HG03460 (cell line): ENCODE measurements at regions not wholly inside any gene's neighbourhood (a gene's known extent, or its start where the extent isn't known, plus 50 kb on each side); places are given as distances from the start of the nearest gene placed in this dataset.
"Not testable (repeated sequence)": the region's sequence is repeated elsewhere in the genome, so short reads cannot be mapped to it uniquely, and the experiment has no call there.

Experiments
- ATAC-seq: cut with Tn5 transposase; IDR thresholded peaks from one replicate; pipeline ENCODE4 v1.9.1; 2021; ENCODE audit not compliant: unreplicated experiment

DNA sequence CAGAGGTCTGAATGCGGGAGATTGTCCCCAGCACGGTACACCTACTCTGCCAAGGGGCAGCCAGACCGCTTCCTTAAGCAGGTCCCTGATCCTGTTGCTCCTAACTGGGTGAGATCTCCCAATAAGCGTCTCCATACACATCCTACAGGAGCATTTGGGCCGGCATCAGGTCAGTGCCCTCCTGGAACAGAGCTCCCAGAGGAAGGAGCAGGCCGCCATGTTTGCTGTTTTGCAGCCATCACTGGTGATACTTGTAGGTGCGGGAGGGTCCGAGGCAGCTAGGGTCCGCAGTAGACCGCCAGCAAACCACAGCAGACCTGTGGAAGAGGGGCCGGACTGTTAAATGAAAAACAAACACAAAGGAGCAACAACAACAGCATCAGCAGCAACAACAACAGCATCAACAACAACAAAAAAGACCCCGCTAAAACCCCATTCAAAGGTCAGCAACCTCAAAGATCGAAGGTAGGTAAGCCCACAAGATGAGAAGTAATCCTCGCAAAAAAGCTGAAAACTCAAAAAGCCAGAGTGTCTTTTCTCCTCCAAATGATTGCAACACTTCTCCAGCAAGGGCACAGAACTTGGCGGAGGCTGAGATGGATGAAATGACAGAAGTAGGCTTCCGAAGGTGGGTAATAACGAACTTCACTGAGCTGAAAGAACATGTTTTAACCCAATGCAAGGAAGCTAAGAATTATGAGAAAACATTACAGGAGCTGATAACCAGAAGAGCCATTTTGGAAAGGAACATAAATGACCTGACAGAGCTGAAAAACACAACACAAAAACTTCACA is 79.0 kb upstream of the CDH7 start:
- ATAC-seq, result no peak

DNA sequence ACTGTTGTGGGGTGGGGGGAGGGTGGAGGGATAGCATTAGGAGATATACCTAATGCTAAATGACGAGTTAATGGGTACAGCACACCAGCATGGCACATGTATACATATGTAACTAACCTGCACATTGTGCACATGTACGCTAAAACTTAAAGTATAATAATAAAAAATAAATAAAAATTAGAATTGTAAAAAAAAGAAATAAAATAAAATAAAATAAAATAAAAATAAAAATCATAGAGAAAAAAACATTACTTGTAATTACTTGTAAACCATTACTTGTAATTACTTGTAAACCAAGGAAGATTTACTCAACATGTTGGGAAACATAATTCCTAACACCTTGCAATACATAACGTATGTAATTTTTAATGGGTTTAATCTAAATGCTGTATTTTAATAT is 80.7 kb upstream of the CDH7 start:
- ATAC-seq, result not testable (repeated sequence)

DNA sequence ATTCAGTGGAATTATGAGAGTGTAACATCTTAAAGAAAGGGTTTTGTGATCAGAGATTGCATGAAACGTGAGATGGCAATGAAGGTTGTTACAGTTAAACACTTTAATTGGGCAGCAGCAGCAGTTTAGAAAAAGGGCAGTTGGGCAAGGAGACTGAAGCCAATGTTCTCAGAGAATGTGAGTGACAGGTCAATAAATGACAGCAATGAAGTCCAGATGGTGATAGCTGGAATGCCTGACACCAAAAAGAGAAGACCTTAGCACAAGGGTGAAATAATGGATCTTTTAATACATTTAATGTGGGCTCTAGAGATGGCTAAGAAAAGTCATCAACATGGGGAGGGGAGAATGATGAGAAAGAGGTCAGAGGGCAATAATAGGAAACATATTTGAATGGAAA is 89.4 kb upstream of the CDH7 start:
- ATAC-seq, result no peak

DNA sequence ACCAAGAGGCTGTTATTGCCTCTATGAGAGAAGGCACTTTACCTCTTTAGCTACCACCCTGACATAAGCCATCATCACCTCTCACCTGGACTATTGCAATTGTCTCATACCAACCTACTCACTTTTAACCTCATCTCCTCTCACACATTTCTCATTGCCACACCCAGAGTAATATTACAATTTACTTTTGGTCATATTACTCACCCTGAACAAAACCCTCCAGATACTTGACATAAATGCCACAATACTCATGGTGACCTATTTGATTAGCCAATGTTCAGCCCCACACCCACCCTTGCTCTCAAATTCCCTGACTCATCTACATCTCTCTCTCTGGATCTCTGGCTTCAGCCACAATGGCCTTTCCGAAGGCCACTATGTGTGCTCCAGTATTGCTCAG is 90.9 kb upstream of the CDH7 start:
- no peak for ATAC-seq

DNA sequence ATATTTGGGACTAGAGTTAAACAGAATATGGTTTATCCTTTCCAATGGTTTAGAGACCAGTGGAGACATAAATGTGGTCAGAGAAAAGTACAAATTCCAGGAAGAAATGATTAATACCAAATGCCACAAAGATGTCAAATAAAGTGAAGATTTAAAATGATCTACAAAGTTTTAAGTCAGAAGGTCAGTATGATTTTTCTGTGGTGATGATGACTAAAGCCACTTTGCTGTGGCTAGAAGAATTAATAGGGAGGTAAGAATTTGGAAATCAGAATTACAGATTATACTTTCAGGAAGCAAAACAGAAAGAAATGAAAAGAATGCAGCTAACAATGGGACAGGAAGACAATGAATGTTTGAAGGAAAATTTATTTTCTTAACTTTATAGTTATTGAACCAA is 91.5 kb upstream of the CDH7 start:
- no peak for ATAC-seq

DNA sequence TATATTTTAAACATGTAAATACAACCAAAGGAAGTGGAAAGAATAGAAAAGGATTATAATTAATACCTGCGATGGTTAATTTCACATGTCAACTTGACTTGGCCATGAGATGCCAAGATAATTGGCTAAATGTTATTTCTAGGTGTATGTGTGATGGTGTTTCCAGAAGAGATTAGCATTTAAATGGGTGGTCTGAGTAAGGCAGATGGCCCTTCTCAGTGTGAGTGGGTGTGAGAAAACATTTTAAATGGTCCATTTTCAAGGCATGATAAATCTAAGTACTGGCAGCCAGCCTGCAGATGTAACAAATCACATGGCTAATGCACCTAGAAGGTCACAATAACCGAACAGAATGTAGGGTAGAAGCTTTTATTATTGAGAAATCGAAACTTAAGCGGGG is 99.6 kb upstream of the CDH7 start:
- ATAC-seq, result no peak

DNA sequence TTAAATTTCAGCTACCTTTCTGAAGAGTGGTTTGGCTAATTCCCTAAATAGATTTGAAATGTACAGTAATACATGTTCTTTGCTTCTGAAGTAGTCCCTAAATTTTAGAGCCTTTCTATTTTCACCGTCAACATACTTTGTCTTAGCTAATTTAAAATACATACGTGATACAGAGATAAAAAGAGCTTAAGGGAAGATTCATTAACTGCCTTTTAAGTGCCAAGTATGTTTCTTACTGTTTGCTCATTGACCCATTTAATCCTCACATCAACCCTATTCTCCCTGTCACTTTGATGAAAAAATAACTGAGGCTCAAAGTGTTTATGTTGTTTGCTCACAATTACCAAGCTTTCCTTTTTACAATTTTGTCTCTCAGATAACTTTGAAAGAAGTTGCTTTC is 118.6 kb upstream of the CDH7 start:
- no peak for ATAC-seq

DNA sequence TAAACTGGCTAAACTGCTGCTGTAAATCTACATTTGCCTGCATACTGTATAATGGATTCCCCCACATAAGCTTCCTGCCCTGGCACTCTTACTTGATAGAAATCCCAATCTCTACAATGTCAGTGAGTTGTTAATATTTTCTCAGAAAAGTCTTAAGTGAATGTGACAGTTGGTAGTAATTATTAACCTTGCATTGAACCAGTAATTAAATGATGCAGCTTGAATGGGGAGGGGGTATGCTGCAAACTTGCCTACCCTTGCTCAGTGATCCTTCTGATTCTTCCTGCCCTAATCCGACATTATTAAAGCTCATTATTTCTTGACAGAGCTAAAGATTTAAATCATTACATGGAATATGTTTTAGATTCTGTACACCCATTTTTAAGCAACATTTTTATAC is 119.0 kb upstream of the CDH7 start:
- no peak for ATAC-seq

DNA sequence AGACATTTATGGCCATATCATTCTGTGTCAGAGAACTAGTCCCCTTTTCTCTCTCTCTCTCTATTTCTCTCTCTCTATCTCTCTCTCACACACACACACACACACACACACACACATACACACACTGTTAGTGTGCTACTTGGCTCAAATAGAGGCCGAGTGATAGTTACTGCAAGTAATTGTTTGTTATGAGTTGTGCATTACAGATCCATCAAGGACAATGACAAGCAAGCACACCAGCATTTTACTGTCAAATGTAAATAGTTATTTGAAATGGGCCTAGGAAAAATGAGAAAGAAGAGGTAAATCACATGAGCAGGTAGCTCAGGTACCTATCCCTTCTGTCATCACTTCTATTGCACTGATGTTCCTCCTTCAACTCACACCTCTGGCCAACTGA is 122.4 kb upstream of the CDH7 start:
- ATAC-seq, result no peak

DNA sequence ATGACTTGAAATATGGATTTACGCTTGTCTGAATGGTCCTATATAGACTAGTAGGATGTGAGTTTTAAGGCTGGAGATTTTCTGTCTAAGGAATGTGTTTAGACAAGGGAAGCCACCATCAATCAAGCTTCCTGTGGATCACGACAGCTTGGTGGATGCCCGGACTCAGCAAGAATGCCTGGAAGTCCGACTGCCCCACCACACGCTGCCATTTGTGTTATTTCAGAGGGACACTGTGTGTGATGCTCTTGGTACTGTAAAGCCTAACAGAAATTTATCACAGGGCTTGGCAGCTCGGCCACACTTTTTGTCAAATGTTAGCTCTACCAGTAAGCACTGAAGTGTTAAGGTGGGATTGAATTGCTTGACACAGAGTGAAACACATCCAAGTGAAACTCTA is 127.1 kb upstream of the CDH7 start:
- no peak for ATAC-seq

DNA sequence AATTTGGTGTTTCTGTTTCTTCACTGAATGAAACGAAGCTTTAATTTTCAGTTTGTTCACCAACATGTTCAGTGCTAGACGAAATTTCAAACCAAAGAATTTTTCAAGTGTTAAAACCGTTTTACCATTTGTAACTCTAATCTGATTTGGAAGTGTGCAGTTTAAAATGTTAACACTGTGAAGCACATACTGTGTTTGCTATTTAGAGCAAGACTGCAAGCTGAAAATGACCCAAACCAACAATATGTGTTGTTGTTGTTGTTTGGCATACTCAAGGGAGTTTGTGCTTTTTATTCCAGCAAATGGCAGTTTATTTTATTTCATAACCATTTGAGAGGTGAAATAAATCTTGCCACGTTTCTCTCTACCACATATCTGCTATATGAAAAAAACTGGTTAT is 128.4 kb upstream of the CDH7 start:
- no peak for ATAC-seq

DNA sequence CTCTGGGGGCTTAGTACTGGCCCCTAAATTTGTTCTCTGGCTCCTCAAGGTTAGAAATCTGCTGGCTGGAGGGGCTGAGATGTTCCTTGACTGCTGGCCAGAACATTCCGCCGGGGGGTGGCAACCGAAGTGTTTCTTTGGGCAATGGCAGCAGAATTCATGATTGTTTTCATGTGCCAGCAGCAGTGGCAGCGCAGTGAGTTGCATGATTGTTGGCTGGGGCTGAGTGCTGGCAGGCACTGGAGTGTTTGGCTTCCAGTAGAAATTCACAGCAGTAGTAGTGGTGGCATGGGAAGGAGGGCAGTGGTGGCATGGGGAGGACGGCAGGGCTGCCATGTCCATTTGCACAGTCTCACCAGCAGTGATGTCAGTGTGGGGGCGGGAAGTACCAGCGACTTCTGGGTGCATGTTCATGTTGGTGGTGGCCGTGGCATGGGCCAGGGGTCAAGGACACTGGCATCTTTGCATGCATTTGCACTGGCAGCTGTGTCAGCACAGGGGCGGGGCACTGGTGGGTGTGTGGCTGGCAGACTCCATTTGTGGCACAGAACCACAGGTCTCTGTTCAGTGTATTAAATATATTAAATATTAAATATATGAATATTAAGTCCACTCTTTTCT is 130.6 kb upstream of the CDH7 start:
- ATAC-seq, result no peak

DNA sequence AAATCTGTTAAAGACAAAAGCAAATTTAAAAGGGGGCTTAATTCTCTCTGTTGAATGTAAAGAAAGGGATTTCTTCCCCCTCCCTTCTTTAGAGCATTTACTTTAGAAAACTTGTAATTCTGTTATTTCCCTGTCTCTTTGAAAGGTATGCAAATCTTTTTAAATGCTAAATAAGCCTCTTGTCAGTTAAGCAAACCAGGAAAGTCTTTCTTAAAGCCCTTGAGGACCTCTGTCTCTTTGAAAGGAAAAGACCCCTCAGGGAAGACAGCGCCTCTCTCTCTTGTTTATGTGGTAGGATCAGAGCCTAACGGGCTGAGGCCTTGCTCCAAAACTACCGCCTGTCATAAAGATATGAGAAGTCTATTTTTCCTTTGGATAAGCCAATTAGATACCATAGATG is 139.9 kb upstream of the CDH7 start:
- ATAC-seq, result no peak

DNA sequence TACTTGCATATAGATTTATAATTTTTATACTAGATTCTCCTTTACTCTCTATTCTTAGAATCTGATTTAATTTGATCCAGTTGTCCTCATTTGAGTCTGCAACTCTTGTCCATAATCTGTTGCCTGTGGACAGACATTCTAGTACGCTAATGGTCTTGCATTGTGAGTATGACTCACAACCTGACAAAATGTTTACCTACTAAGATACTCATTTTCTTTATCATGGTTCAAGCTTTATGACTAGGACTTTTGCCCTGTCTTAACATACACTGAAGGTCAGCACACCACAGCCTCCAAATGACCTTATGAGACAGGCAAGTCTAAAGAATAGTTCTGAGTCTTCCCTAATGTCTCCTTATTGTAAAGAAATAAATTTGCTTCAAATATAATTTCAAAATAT is 142.3 kb upstream of the CDH7 start:
- no peak for ATAC-seq

DNA sequence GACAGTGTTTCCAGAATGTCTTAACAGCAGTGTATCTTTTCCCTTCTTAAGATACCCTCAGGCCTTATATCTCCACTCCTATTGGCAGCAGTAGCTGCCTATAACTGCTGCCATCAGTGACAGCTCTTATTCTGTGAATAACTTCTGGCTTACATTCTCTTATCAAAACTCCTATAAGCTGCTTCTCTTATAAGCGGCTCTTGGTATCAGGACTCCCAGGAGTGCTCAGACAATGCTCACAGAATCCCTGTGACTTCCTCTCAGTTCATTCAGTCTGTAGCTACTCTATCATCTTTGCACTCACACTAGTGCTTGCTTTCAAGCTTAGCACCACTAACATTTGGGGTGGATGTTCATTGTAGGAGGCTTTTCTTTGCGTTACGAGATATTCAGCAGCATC is 143.7 kb upstream of the CDH7 start:
- ATAC-seq, result no peak

DNA sequence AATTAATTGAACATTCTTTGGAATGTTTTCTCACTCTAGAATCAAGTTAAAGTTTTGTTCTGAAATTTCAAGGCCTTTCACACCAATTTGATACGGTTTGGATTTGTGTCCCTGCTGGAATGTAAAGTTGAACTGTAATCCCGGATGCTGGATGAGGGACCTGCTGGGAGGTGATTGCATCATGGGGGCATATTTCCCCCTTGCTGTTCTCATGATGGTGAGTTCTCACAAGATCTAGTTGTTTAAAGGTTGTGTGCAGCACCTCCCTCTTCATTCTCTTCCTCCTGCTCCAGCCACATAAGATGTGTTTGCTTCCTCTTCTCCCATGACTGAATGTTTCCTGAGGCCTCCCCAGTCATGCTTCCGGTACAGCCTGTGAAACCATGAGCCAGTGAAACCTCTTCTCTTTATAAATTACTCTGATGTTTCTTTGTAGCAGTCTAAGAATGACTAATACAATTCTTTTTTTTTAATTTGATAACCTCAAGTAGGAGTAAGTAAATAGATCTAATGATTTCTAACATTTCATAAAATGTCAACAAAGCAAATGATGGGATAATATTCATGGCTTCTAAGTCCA is 144.2 kb upstream of the CDH7 start:
- no peak for ATAC-seq

DNA sequence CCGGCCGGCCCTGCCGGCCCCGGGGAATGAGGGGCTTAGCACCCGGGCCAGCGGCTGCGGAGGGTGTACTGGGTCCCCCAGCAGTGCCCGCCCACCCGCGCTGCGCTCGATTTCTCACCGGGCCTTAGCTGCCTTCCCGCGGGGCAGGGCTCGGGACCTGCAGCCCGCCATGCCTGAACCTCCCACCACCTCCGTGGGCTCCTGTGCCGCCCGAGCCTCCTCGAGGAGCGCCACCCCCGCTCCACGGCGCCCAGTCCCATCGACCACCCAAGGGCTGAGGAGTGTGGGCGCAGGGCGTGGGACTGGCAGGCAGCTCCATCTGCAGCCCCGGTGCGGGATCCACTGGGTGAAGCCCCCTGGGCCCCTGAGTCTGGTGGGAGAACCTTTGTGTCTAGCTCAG is 145.5 kb upstream of the CDH7 start:
- ATAC-seq, result not testable (repeated sequence)

DNA sequence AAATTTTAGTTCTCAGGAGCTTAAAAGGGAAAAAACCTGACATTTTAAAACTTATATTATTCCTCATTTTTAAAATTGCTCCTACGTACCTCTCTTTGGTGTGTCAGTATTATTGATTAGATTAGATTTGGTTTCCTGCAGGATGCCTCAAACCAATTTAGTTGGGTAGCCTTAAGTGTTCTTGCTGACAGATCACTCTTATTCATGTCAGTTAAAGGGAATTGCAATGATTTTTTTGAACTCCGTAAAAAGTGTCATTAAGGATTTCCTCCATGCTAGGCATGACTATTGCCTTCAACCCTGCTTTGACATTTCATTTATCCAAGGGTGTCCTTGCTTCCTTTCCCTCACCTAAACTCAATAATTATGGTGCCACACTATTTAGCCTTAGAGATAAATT is 149.0 kb upstream of the CDH7 start:
- no peak for ATAC-seq

DNA sequence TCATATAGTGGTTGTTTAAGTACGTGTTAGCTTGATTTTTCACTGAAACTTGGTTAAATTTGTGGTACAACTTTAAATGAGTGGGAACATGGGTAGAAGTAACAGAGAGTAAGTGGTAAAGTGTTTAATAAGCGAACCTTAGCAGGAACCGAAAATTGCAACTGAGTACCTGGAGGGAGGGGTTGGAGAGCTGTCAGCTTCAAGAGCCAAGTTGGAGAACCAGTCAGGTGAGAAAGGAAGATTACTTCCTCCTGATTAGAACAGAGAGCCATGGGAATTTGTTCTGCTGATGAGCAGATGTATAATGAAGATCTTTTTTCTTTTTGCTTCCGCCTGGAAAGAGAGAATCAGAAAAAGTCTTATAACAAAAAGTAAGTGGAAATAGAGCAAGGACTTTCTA is 158.4 kb upstream of the CDH7 start:
- no peak for ATAC-seq

DNA sequence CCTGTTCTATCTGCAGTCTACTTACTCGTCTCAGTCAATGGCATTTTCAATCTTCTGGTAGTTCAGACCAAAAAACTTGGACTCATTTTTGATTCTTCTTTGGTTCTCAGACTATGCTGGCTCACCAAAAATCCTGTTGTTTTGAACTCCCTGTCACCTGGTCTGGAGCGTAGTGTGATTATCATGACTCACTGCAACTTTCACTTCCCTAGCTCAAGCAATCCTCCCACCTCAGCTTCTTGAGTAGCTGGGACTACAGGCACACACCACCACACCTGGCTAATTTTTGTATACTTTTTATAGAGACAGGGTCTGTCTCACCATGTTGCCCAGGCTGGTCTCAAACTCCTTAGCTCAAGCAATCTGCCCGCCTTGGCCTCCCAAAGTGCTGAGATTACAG is 163.3 kb upstream of the CDH7 start:
- no peak for ATAC-seq

DNA sequence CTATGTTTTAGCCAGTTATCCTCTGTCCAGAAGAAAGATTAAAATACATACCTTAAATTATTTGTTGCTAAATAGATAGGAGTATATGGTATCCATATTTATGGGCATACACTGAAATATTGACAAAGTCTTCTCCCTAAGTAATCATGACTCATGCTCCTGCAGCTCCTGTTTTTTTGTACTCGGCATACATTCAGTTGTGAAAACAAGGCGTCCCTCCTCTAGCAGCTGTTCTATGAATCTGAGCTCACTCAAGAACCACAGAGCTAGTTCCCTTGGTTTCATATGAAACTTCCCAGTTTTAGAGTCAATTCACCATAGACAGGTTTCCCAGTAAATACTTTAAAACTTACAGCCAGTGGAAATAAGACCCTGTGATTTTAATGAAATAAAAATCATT is 168.7 kb upstream of the CDH7 start:
- ATAC-seq, result not testable (repeated sequence)

DNA sequence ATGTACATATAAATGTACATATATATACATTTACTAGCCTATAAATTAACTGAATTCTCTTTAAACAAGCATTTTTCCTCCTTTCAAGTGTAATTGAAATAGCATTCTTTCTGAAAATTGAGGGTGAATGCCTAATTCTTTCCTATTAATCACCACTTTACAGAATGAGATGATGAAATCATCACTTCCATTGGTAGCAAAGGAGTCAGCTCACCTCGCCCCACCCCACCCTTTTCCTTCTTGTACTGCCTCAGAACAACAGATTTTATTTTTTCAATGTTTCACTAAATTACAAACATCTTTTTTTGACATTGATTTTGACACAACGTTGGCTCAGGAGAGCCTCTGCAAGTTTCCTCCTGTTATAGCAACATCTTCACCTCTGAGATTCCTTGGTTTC is 181.9 kb upstream of the CDH7 start:
- ATAC-seq, result no peak

DNA sequence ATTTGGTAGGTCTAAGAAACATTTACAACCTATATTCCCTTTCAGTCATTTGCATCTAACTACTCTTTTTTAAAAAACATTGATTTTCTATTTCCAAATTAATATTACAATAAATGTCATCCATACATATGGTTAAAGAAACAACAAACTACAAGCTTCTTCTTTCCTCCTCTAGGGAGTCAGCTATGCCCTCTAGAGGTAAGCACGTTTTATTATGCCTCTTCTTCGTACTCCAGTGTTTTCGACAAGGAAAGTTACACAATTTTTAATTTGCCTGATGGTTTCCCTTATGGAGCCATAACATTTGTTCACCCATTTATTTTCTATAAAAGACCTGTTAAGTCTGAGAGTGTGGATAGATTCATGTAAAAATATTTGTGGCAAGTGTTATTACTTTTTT is 183.4 kb upstream of the CDH7 start:
- no peak for ATAC-seq
